ENCODE measurements at regions not wholly inside any gene's neighbourhood (a gene's known extent, or its start where the extent isn't known, plus 50 kb on each side); places are given as distances from the start of the nearest gene placed in this dataset.
"Not testable (repeated sequence)": the region's sequence is repeated elsewhere in the genome, so short reads cannot be mapped to it uniquely, and the experiment has no call there.

DNA sequence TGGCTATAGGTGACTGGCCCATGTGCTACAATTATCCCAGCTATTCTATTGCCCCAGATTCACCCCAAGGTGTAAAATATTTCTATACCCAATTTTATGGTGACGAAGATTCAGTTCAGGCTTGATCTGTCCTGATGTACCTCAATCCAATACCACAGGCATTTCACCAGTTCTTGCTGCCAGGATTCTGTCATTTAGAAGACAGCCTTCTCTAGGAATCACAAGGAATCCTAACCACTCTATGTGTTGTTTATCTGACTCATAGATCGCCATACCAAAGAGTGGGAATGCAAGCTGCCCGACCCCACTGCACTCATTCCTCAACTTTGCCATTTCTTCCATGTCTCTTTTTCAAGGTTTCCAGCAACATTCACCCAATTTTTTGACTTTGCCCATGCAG is 355.0 kb upstream of the EMCN start:
- Histone ChIP-seq H3K9me2 (ENCODE audit: low read depth, low read length) (no peaks in the 10 kb centered on the region), H4K20me1 (ENCODE audit: insufficient read depth, low read length) (no peaks in the 10 kb centered on the region), H3K27ac (ENCODE audit: low read depth, low read length, poor library complexity, severe bottlenecking) (no peak overlapping the region), H3K4me1 (ENCODE audit: insufficient read depth, low read length, severe bottlenecking) (peaks cover 17% of the 10 kb centered on the region), H2AFZ (ENCODE audit: low read length) (no peak overlapping the region), H3K36me3 (ENCODE audit: insufficient read depth, low read length) (no peaks in the 10 kb centered on the region), H3K9ac (ENCODE audit: low read length) (no peak overlapping the region), H3K9me3 (ENCODE audit: low read length) (no peaks in the 10 kb centered on the region), H3K4me2 (ENCODE audit: low read length) (no peak overlapping the region), H3K4me3 (ENCODE audit: low read depth, low read length, poor library complexity, severe bottlenecking) (no peak overlapping the region), H3K79me2 (ENCODE audit: insufficient read depth, low read length) (no peaks in the 10 kb centered on the region), H3F3A (ENCODE audit: insufficient read depth, low read length) (no peaks in the 10 kb centered on the region), H3K27me3 (ENCODE audit: insufficient read depth, low read length) (no peaks in the 10 kb centered on the region)
- no peak for TF ChIP-seq EZH2 (IDR thresholded peaks at IDR 0.05; ENCODE audit: borderline replicate concordance, low read length)
- TF ChIP-seq, protein P1, sequence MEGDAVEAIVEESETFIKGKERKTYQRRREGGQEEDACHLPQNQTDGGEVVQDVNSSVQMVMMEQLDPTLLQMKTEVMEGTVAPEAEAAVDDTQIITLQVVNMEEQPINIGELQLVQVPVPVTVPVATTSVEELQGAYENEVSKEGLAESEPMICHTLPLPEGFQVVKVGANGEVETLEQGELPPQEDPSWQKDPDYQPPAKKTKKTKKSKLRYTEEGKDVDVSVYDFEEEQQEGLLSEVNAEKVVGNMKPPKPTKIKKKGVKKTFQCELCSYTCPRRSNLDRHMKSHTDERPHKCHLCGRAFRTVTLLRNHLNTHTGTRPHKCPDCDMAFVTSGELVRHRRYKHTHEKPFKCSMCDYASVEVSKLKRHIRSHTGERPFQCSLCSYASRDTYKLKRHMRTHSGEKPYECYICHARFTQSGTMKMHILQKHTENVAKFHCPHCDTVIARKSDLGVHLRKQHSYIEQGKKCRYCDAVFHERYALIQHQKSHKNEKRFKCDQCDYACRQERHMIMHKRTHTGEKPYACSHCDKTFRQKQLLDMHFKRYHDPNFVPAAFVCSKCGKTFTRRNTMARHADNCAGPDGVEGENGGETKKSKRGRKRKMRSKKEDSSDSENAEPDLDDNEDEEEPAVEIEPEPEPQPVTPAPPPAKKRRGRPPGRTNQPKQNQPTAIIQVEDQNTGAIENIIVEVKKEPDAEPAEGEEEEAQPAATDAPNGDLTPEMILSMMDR (IDR thresholded peaks at IDR 0.05; ENCODE audit: low read length): no peak

DNA sequence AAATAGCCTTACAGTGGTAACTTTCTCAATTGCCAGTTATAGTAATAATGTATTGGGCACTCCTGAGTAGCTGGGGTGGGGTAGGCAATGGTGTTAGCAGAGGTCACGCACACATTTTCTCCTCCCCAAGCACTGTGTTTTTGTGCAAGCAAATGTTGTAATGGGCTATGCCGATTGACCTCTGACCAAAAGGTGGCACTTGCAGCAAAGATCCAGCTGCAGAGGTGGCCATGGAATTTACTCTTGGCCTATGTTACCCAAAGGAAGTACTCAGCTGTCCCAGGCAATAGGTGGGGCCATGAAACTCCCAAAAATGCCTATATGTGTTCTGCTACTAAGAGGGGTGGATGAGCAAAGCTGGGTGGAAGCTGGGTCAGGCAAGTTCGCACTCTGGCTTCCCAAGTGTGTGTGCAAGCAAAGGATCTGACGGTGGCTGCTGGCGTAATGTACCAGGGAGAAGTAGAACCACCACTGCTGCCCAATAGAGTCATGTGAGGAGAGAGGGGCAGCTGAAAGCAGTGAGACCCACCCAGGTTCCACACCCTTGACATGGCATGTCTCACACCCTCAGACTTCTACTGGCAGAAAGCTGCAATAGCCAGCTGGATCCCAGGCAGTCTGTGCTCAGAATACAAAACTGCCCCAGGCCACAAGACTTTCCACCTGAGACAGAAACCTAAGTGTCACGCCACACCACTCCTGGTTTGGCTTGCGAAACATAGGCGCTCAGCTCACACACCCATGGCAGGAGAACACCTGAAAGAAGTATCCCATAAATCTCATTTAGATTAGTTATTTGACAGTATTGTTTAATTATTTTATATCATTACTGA is 353.3 kb upstream of the EMCN start:
- no peaks in the 10 kb centered on the region for H3K79me2 ChIP-seq (ENCODE audit: insufficient read depth, low read length)
- TF ChIP-seq, protein P1 (IDR thresholded peaks at IDR 0.05; ENCODE audit: low read length): no peak
- no peak overlapping the region for H3K9ac ChIP-seq (ENCODE audit: low read length)
- H3K9me3 ChIP-seq (ENCODE audit: low read length): no peaks in the 10 kb centered on the region
- H3K27me3 ChIP-seq (ENCODE audit: insufficient read depth, low read length): no peaks in the 10 kb centered on the region
- peaks cover 17% of the 10 kb centered on the region for H3K4me1 ChIP-seq (ENCODE audit: insufficient read depth, low read length, severe bottlenecking)
- no peak overlapping the region for H3K27ac ChIP-seq (ENCODE audit: low read depth, low read length, poor library complexity, severe bottlenecking)
- no peaks in the 10 kb centered on the region for H3F3A ChIP-seq (ENCODE audit: insufficient read depth, low read length)
- H2AFZ ChIP-seq (ENCODE audit: low read length): no peak overlapping the region
- no peaks in the 10 kb centered on the region for H4K20me1 ChIP-seq (ENCODE audit: insufficient read depth, low read length)
- H3K4me3 ChIP-seq (ENCODE audit: low read depth, low read length, poor library complexity, severe bottlenecking): no peak overlapping the region
- no peaks in the 10 kb centered on the region for H3K9me2 ChIP-seq (ENCODE audit: low read depth, low read length)
- H3K4me2 ChIP-seq (ENCODE audit: low read length): no peak overlapping the region
- no peaks in the 10 kb centered on the region for H3K36me3 ChIP-seq (ENCODE audit: insufficient read depth, low read length)

DNA sequence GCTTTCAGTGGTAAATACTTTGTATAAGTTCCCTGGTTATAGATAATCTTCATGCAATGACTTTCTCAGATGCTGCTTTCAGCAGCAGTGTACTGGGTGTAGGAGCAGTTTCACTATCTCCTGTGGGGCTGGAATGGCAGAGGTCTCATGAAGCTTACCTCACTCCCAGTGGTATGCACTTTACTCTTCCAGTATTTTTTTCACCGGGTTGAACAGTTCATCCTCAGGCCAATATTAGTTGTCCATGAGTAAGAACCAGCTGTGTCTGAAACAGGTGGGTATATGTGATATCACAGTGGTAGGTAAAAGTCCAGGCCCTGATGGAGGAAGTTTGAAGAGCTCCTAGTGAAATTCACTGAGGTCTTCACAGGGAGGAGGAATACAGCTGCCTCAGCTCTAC is 351.5 kb upstream of the EMCN start:
- Histone ChIP-seq H3K79me2 (ENCODE audit: insufficient read depth, low read length) (no peaks in the 10 kb centered on the region), H2AFZ (ENCODE audit: low read length) (peak overlapping the region; percentile 100), H4K20me1 (ENCODE audit: insufficient read depth, low read length) (no peaks in the 10 kb centered on the region), H3F3A (ENCODE audit: insufficient read depth, low read length) (no peaks in the 10 kb centered on the region), H3K9me2 (ENCODE audit: low read depth, low read length) (no peaks in the 10 kb centered on the region), H3K36me3 (ENCODE audit: insufficient read depth, low read length) (no peaks in the 10 kb centered on the region), H3K27me3 (ENCODE audit: insufficient read depth, low read length) (no peaks in the 10 kb centered on the region), H3K4me3 (ENCODE audit: low read depth, low read length, poor library complexity, severe bottlenecking) (no peak overlapping the region), H3K27ac (ENCODE audit: low read depth, low read length, poor library complexity, severe bottlenecking) (peak overlapping the region; percentile 18), H3K4me2 (ENCODE audit: low read length) (peak overlapping the region; percentile 88; the same call in 1 of the 2 replicates), H3K9ac (ENCODE audit: low read length) (no peak overlapping the region; the same call in 1 of the 2 replicates), H3K9me3 (ENCODE audit: low read length) (no peaks in the 10 kb centered on the region), H3K4me1 (ENCODE audit: insufficient read depth, low read length, severe bottlenecking) (peaks cover 17% of the 10 kb centered on the region)
- no peak for TF ChIP-seq EZH2 (IDR thresholded peaks at IDR 0.05; ENCODE audit: borderline replicate concordance, low read length)
- TF ChIP-seq, protein P1 (IDR thresholded peaks at IDR 0.05; ENCODE audit: low read length): no peak

DNA sequence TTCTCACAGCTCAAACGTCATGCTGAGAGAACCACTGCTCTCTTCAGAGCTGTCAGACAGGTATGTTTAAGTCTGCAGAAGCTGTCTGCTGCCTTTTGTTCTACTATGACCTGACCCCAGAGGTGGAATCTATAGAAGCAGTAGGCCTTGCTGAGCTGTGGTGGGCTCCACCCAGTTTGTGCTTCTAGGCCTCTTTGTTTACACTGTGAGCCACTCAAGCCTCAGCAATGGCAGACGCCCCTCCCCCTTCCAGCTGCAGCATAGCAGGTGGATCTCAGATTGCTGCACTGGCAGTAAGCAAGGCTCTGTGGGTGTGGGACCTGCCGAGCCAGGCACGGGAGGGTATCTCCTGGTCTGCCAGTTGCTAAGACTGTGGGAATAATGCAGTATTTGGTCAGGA is 350.5 kb upstream of the EMCN start:
- Histone ChIP-seq H3K9ac (ENCODE audit: low read length) (peak overlapping the region; percentile 51; the same call in 1 of the 2 replicates), H2AFZ (ENCODE audit: low read length) (peak overlapping the region; percentile 100; the same call in 1 of the 2 replicates), H3K4me3 (ENCODE audit: low read depth, low read length, poor library complexity, severe bottlenecking) (peak overlapping the region; percentile 53), H3K4me2 (ENCODE audit: low read length) (peak overlapping the region; percentile 88), H3K27ac (ENCODE audit: low read depth, low read length, poor library complexity, severe bottlenecking) (peak overlapping the region; percentile 18), H3K4me1 (ENCODE audit: insufficient read depth, low read length, severe bottlenecking) (peaks cover 17% of the 10 kb centered on the region)
- H4K20me1 ChIP-seq (ENCODE audit: insufficient read depth, low read length); H3K9me2 ChIP-seq (ENCODE audit: low read depth, low read length); H3K27me3 ChIP-seq (ENCODE audit: insufficient read depth, low read length); H3K9me3 ChIP-seq (ENCODE audit: low read length); H3F3A ChIP-seq (ENCODE audit: insufficient read depth, low read length); H3K79me2 ChIP-seq (ENCODE audit: insufficient read depth, low read length); H3K36me3 ChIP-seq (ENCODE audit: insufficient read depth, low read length): not testable (repeated sequence)
